HG02870 (cell line): ENCODE measurements at regions not wholly inside any gene's neighbourhood (a gene's known extent, or its start where the extent isn't known, plus 50 kb on each side); places are given as distances from the start of the nearest gene placed in this dataset.

Experiments used
- ATAC-seq: cut with Tn5 transposase; IDR thresholded peaks from one replicate; pipeline ENCODE4 v1.9.1; 2021; ENCODE audit warnings: mild to moderate bottlenecking, moderate library complexity; ENCODE audit not compliant: unreplicated experiment

DNA sequence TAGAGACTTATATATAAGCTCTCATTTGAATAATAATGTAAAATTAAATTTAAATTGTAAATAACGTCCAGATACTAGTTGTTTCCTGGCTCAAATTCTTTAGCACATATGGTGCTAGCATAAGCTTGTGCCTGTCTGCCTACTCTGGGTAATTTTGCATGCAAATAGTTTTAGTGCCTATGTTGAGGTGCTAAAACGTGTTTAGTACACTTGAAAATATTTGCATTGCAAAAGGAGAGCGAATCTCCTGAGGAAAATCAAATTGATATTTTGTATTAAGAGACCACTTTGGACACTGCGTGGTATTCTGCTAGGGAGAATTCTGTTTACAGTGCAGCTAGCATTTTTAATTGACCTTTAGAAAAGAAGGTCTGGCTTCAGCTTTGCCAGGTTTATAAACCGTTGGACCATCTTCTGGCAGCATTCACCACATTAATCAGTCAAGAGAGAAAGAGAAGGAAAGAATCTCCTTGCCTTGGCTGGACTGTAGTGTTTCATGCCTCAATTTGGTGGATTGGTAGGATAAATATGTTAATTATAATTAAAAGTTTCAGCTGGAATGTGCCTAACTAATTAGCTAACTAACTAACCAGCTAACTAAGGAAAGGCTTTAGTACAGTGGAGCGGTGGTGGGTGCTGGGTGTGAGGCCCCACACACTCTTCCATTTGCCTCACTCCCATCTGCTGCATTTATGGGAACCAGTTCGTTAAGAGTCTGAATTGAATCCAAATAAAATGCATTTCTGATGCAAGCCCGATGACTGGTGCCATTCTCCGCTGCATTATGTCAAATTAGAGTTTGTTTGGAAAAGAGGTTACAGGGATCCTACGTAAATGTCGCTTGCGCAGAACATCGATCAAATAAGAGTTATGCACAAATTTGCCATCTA is 150.1 kb upstream of the MPDZ start:
- no peak for ATAC-seq

DNA sequence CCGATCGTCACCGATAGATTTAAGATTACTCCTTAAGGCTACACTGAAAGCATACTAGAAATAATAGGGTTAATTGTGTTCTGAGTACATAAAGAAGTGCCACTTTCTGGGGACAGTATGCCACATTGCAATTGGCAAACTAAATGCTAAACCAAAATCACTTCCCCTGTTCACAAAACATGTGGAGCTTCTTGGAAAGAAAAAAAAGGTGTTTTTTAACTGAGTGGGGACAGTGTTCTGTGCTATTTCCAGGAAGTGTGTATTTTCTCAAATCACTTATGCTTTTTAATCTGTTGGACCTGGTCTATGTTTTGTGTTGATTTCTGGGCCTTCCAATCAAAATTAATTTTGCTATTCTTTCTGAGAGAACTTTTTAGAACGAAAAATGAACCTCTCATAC is 149.3 kb upstream of the MPDZ start:
- ATAC-seq, result no peak

DNA sequence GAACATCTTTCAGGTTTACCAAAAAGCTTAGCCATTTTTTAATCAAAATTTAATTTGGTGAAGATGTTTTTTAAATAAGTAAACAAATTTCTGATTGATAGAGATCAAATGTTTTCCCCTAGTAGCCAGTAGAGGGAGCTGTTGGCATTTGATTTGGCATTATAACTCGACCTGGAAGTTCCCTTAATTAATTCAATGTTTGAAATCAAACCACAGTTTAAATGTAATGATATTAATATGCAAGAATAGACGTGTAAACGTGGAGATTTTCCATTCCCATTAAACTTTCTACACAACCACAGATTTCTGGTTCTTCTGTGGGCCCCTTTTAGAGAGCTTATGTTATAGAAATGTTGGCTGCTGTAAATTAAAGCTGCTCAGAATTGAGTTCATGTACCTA is 148.1 kb upstream of the MPDZ start:
- no peak for ATAC-seq

DNA sequence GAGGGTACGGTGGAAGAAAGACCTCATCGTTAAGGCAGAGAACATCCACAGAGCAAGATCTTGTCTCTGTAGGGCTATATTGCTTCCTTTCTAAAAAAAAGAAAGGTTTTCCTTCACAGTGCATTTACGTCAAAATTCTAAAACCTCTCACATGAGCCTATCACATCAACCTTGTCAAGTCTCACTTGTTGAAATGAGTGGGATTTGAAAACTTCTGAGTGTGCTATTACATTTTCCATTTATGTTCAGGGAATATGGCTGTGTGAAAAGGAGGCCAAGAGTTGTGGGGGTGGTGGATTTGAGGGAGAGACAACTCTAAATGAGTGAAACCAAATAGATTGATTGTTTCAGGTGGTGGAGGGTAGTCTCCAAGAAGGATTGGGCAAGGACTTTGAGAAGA is 147.1 kb upstream of the MPDZ start:
- ATAC-seq, result no peak

DNA sequence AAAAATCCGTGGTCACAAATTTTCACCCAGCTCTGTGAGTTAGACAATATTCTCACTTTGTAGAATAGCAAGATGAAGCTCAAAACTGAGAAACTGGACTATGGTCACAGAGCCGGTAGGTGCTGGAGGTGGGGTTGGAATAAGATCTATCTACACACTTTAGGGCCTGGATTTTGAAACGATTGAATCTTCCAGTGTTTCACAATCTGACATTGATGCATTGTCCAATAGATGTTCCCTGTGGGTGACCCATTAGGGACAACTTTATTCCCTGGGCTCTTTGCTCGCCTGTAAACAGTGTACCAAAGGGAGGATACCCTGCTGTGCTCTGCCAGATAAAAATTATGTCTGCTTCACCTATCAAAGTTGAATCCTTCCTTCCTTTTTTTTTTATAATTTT is 145.4 kb upstream of the MPDZ start:
- ATAC-seq, result no peak

DNA sequence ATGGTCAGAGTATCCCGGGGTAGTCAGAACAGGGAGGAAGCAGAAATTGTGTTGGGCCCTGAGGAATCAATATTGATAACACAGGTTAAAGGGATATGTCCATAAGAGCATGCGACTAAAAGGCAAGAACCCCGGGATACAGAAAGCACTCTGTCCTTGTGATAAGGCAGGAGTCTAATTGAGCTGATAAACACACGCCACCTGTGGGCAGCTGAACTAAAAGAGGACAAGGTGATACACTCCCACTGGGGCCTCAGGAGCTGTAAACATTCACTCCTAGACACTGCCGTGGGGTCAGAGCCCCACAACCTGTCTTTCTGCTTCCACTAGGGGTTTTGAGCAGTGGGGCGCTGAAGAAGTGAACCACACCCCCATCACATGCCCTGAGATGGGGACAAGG is 144.7 kb upstream of the MPDZ start:
- ATAC-seq, result no peak

DNA sequence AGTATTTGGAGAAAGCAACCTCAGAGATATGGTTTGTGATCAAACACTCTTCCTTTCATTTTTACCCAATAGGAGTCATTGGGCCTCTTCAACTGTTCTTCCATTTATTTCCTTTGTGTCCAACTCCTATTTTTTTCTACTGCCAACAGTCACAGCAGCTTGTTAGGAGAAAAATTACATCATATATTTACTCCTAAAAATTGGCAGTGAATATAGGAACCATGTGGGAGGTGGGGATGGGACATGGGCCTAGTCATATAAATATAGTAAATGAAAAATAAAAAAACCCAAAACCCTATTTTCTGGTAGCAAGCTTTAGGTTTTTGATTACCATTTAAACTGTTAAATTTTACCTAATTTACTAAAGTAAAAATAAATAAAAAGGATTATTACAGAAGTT is 134.9 kb upstream of the MPDZ start:
- ATAC-seq, result no peak

DNA sequence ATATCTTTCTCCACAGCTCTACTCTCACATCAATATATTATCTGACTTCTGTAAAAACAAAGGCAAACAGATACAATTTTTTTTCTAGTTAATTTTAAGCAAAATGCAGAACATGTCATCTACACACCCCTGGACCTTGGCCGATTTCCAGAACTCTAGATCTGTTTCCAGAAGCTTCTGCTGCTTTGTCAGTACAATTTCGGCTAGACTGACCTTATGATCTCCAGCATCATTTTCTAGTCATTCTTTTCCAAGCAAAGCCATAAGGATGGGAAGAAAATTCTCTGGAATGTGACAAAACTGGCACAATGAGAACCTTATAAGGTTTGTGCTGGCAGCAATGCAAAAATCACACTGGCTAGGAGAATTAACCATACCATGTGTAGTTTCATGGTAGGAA is 132.8 kb upstream of the MPDZ start:
- no peak for ATAC-seq

DNA sequence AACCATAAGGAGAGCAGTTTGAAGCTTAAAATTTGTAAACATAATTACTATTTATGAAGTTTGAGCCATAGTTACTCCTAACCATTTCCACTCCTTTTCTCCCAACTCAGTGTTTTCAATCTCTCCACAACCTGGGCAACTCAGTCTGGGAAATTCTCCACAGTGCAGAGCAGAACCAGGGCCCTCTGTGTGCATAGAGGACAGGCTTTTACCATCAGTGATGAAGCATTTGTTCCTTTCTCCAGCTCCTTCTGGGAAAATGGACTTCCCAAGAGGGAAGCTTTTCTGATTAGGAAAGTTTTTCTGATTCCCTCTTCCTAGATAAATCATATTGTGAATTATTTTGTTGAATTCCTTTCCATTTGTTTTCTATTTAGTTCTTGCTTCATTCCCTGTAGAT is 132.3 kb upstream of the MPDZ start:
- no peak for ATAC-seq

DNA sequence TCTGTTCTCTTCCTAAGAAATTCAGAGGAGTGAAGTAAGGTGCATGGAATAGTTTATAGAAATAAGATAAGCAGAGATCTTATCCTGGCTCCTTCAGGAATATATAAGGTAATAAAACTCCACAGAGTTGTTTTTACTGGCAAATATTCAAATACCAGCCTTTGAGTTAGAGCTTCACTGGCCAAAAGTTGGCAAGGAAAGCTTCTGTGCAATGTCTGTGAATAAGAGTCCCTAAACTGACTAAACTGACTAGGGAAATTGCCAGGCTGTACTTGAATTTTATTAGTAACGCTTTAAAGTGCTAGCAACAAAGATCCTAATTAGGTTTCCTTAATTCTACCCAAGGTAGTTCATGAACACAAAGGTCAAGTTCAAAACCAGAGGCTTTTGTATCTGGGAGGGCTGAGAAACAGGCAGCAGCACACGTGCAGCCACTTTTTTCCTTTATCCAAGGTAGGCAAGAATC is 131.1 kb upstream of the MPDZ start:
- no peak for ATAC-seq

DNA sequence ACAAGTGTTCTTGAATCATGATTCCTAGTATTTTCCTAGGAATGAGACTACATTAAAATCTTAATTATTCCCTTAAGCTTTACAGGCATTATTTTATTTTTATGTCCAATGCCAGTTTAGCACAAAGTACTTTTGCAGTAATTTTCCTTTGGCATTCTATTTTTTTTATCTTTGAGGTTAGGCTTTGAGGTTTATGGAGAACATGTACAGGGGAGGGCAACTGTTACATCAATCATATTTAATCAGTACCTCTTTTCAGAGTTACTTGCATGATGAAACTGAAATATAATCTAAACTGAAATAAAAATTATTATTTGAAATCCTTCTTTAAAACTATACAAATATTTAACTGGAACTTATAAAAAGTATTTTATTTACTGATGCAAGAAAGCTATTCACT is 118.2 kb upstream of the MPDZ start:
- ATAC-seq, result no peak

DNA sequence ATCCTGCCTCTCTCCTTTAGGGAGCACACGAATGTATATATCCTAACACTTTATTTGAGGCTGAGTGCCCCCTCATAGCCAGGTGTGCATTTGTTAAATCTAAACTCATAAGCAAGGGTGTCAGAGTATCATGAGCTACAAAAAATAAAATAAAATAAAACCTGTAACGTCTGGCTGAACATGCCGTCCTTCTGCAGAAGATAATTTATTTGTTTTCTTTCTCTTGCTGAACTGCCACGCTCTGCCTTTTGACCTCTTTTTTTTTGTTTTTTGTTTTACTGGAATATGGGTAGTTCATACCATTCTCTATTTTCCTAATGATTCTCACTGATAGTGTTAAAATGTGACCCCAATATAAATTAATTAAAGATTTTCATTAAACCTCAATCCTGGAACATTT is 117.7 kb upstream of the MPDZ start:
- no peak for ATAC-seq

DNA sequence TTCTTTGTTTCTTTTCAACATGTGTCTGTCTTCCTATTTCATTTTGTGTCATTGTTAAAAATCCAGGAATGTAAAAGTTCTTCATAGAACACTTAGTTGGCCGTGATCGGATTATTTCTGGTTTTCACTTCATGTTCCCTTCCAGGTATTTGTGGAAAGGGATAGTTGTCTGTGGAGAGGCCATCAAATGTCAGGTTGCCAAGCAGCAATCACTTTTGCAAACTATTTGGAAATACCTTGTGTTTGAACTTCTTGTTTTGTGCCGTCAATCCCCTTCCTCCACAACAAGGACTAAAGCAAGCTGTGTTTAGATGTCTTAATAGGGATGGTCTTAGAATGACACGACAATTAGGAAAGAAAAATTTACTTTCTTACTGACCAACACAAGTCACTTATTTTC is 116.9 kb upstream of the MPDZ start:
- ATAC-seq, result no peak

DNA sequence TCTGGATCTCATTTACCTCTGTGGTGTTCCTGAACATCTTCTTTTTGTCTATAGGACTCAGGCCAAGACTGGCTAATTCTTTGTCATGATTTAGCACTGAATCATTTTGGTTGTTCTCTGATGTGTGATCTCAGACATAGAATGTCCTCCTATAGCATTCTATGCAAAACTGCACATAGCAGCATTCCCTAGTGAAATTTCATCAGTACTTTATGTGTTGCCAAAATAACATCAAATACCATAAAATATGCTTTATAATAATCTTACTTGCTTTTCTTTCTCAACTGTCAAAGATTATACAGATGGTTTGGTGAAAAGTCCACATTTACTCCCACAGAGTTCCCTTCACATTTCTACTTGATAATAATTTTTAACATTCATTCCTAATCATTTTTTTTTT is 115.7 kb upstream of the MPDZ start:
- no peak for ATAC-seq

DNA sequence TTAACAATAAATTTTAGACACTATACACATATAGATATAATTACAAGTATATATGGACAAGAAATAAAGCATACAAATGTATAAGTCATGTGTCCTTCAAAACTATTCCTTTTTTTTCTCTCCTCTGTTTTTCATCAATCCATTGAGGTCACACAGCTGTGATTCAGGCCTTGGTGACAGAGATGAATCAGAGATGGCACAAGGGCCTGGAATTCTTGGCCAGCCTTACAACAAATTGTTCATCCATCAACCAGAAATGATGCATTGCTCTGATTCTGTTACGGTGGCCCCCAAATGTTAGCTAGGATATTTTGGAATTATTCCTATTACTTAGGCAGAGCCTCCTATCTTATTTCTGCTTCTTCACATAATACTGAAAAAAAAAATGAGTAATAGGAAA is 108.7 kb upstream of the MPDZ start:
- no peak for ATAC-seq

DNA sequence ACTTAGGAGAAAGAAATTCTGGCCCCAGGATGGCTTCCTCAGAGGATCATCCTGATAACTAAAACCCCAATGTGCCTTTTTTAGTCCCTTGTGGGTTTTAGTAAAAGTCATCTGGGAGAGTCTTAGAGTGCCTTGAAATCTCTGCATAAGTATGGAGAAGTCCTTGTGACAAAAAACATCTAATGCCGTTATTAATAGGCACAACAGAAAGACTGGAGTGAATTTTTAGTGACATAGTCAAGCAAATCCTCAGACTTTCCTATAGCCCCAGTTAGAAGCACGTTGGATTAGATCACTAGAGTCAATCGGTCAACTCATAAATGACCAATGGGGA is 108.2 kb upstream of the MPDZ start:
- ATAC-seq, result no peak

DNA sequence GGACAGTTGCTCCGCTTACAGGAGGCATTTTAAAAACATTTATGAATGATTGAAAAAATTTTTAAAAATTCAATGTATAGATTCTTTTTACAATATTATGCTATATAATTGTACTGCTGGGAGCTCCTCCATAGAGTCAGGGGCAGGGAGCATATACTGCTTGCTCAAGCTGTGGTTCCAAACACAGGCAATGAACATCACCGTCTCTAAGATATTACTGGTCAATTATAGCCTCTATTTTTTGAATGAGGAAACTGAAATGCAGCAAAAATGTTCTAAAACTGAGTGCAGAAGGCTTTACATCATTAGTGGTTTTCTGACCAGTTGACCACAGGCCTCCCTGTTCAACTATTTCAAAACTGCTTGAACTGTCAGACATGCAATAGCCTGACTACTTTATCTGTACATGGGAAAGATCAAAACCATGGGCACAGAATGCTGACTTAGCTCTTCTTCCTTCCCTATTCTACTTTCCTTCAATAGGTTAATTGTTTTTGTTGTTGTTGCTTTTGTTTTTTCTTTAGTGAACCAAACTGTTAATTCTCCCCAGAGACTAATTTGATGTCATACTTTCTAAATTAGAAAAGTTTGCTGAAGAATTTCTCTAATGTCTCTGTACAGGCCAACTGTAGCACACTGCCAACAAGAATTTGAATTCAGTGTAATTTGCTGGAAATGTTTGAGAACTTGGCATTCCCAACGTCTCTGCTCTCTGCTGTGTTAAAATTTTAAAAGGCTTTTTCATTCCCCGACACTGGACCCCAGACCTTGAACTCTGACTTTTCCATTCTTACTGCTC is 107.6 kb upstream of the MPDZ start:
- ATAC-seq, result no peak

DNA sequence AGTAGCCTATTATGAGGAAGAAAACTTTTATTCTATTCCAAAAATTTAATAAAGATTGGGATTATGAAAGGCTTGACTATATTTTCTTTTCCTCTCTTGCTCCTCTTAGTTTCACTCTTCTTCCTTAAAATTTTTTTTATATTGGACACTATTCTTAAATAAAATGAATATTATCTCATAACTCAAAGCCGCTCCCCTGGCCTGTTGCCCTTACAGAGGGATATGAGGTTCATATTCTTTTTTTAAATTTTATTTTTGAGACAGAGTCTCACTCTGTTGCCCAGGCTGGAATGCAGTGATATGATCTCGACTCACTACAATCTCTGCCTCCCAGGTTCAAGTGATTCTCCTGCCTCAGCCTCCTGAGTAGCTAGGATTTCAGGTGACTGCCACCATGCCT is 106.8 kb upstream of the MPDZ start:
- ATAC-seq, result no peak

DNA sequence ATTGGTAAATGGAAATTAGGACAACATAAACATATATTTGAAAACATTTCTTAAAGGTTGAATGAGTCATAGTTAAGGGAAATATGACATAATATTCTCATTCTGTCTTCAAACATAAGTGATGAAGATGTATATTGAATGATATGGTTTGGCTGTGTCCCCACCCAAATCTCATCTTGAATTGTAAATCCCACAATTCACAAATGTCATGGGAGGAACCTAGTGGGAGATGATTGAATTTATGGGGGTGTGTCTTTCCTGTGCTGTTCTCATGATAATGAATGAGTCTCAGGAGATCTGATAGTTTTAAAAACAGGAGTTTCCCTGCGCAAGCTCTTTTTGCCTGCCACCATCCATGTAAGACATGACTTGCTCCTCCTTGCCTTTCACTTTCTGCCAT is 104.4 kb upstream of the MPDZ start:
- no peak for ATAC-seq

DNA sequence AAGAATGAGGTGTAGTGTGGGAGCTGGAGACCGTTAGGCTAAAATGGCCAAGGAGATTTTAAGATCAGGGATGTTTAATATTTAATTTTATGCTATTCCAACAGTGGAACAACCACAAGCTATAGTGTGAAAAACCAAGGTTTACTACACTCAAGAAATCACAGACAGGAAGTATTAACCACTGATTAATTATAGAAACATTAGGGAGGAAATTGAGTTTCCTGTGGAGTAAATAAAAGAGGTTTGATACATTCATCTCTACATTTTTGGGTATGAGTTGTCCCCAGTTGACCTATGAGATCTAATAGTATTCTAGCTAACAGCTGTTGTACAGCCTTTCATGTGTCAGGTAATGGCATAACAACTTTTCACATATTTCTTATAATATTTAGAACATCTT is 103.7 kb upstream of the MPDZ start:
- no peak for ATAC-seq

DNA sequence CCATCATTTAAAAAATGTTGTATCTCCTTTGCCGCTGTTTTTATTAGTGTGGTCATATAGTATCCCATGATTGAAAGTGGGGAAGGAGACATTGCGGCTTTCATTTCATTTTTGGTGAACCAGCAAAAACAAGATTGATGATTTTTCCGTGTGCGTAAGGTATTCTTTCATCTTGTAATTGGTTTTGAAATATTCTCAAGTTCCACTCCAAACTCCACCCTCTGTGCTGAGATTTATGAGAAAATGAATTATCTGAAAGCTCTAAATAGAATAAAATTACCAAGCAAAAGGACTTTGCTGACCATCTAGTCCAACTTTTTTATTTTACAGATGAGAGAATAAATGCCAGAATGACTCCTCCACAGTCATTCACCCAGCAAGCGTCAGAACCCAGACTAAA is 103.1 kb upstream of the MPDZ start:
- ATAC-seq, result no peak

DNA sequence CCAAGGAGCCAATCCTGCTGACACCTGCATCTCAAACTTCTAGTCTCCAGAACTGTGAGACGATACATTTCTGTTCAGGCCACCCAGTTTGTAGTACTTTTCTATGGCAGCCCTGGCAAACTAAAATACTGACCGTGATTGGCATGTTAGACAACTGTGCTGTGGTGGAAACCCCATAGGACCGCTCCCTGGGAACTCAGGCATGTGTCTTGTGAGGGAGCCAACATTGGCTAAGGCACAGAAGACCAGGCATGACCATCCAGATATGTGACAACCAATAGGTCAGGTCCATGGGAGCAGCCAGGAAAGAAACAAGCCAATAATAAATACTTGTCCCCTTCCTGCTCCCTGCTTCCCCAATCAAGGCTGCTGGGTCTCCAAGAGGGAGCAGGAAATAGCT is 101.4 kb upstream of the MPDZ start:
- no peak for ATAC-seq
